HG02642 (cell line): ENCODE measurements at regions not wholly inside any gene's neighbourhood (a gene's known extent, or its start where the extent isn't known, plus 50 kb on each side); places are given as distances from the start of the nearest gene placed in this dataset.
"Not testable (repeated sequence)": the region's sequence is repeated elsewhere in the genome, so short reads cannot be mapped to it uniquely, and the experiment has no call there.

Source experiments
- ATAC-seq: cut with Tn5 transposase; IDR thresholded peaks from one replicate; pipeline ENCODE4 v1.9.1; 2021; ENCODE audit warnings: mild to moderate bottlenecking; ENCODE audit not compliant: unreplicated experiment, poor library complexity

GRCh38 chr3:90052425-90052950 lies 945.1 kb downstream of the EPHA3 start:
- ATAC-seq, result no peak

- no peak for ATAC-seq
Observed at GRCh38 chr3:90054311-90054710, 946.9 kb downstream of the EPHA3 start.

- ATAC-seq, result no peak
Observed at GRCh38 chr3:90055666-90056065, 948.2 kb downstream of the EPHA3 start.

GRCh38 chr3:90056281-90057032 lies 949.0 kb downstream of the EPHA3 start:
- no peak for ATAC-seq

GRCh38 chr3:90062016-90062415 lies 954.6 kb downstream of the EPHA3 start:
- ATAC-seq, result no peak

- ATAC-seq, result no peak
Observed at GRCh38 chr3:90062631-90063200, 955.3 kb downstream of the EPHA3 start.

- ATAC-seq, result no peak
Observed at GRCh38 chr3:90068783-90069182, 961.4 kb downstream of the EPHA3 start.

GRCh38 chr3:90069748-90070147 lies 962.3 kb downstream of the EPHA3 start:
- no peak for ATAC-seq

GRCh38 chr3:90076136-90076535 lies 968.7 kb downstream of the EPHA3 start:
- no peak for ATAC-seq

- ATAC-seq, result no peak
Observed at GRCh38 chr3:90080988-90081387, 973.6 kb downstream of the EPHA3 start.

GRCh38 chr3:90086297-90086696 lies 978.9 kb downstream of the EPHA3 start:
- not testable (repeated sequence) for ATAC-seq

- no peak for ATAC-seq
Observed at GRCh38 chr3:90087703-90088102, 980.3 kb downstream of the EPHA3 start.

- ATAC-seq, result peak; percentile 75
Observed at GRCh38 chr3:90091549-90091948, 984.1 kb downstream of the EPHA3 start.

- no peak for ATAC-seq
Observed at GRCh38 chr3:90092994-90093393, 985.6 kb downstream of the EPHA3 start.

GRCh38 chr3:90095811-90096210 lies 988.4 kb downstream of the EPHA3 start:
- no peak for ATAC-seq

- no peak for ATAC-seq
Observed at GRCh38 chr3:90099493-90099892, 992.1 kb downstream of the EPHA3 start.

- no peak for ATAC-seq
Observed at GRCh38 chr3:90102146-90102545, 994.7 kb downstream of the EPHA3 start.

GRCh38 chr3:90121326-90121725 lies 1013.9 kb downstream of the EPHA3 start:
- no peak for ATAC-seq

- no peak for ATAC-seq
Observed at GRCh38 chr3:90128391-90128790, 1021.0 kb downstream of the EPHA3 start.

- ATAC-seq, result no peak
Observed at GRCh38 chr3:90129730-90130129, 1022.3 kb downstream of the EPHA3 start.

- no peak for ATAC-seq
Observed at GRCh38 chr3:90132197-90132596, 1024.8 kb downstream of the EPHA3 start.

- no peak for ATAC-seq
Observed at GRCh38 chr3:90134090-90134489, 1026.7 kb downstream of the EPHA3 start.
